ENCODE measurements at regions not wholly inside any gene's neighbourhood (a gene's known extent, or its start where the extent isn't known, plus 50 kb on each side); places are given as distances from the start of the nearest gene placed in this dataset.

- no peak for TF ChIP-seq ZFP90 (CRISPR knock-in tag; IDR thresholded peaks at IDR 0.05; ENCODE audit: borderline replicate concordance)
- TF ChIP-seq HNRNPH1 (optimal IDR thresholded peaks at IDR 0.05; ENCODE audit: low read depth, low read length), result no peak
- no peak for TF ChIP-seq RARA (CRISPR knock-in tag; IDR thresholded peaks at IDR 0.05)
- TF ChIP-seq NCOA1 (CRISPR knock-in tag; IDR thresholded peaks at IDR 0.05), result no peak
- TF ChIP-seq TSC22D2 (CRISPR knock-in tag; IDR thresholded peaks at IDR 0.05; ENCODE audit: borderline replicate concordance), result no peak
- TF ChIP-seq ZNF251 (CRISPR knock-in tag; IDR thresholded peaks at IDR 0.05), result no peak
- no peak for TF ChIP-seq ZXDC (CRISPR knock-in tag; IDR thresholded peaks at IDR 0.05)
These were observed 129.6 kb upstream of the NMUR2 start (continued) for GRCh38 chr5:152534641-152535040.

GRCh38 chr5:152542741-152543140 lies 137.7 kb upstream of the NMUR2 start:
- Histone ChIP-seq H3K79me2 (ENCODE audit: insufficient read depth, low read length) (no peaks in the 10 kb centered on the region), H3K9ac (ENCODE audit: insufficient read depth, low read depth, low read length) (no peak overlapping the region), H4K20me1 (ENCODE audit: insufficient read depth, low read length) (no peaks in the 10 kb centered on the region), H3K4me2 (ENCODE audit: low read depth, low read length) (no peak overlapping the region), H2AFZ (ENCODE audit: low read length) (no peak overlapping the region), H3K27me3 (ENCODE audit: control insufficient read depth in 1 of 2, insufficient read depth in 2 of 2, low read length in 2 of 2) (no peaks in the 10 kb centered on the region), H3K9me3 (ENCODE audit: low read length) (no peaks in the 10 kb centered on the region), H3K27ac (ENCODE audit: extremely low read length, insufficient read depth, low read length) (no peak overlapping the region), H3K4me1 (ENCODE audit: insufficient read depth, low read length) (no peaks in the 10 kb centered on the region), H3K36me3 (replicated peaks in 1 of 2; ENCODE audit: control insufficient read depth in 1 of 2, insufficient read depth in 2 of 2, low read length in 2 of 2) (no peaks in the 10 kb centered on the region), H3K4me3 (replicated peaks in 1 of 3; ENCODE audit: insufficient read depth in 1 of 3, low read depth in 2 of 3, low read length in 3 of 3) (no peak overlapping the region)
- WGBS (ENCODE audit: low lambda C conversion rate), result 6% methylated on average over 3 of the region's 3 CpGs
- no TSS peak for BruUV-seq (replicated peaks)
- ChIA-PET CTCF (ENCODE audit: low intra/inter-chr PET ratio, low total read pairs) (no interaction called here), POLR2A (no interaction called here)
- DNase-seq (ENCODE audit: low spot score) (no peak), FAIRE-seq (no peak), ATAC-seq (no peak)
- in situ Hi-C loops (cut with HindIII; ENCODE audit: extremely low pct_ligation_motif_present, low pct_unique_long_range_greater_than_20kb) (loop anchor here (25.0 kb wide), 1 partner anchor 1620 kb away; no protein-coding TSS in a partner anchor), intact Hi-C loops (cut with micrococcal nuclease; ENCODE audit: unreplicated experiment) (no loop called here)
- peak; percentile 93 for TF ChIP-seq MIER2 (CRISPR knock-in tag; IDR thresholded peaks at IDR 0.05)
- TF ChIP-seq ZFP90 (CRISPR knock-in tag; IDR thresholded peaks at IDR 0.05; ENCODE audit: borderline replicate concordance), result no peak
- no peak for TF ChIP-seq MIER3 (CRISPR knock-in tag; IDR thresholded peaks at IDR 0.05; ENCODE audit: borderline replicate concordance)
- peak; percentile 57 to 93 for TF ChIP-seq REST (IDR thresholded peaks at IDR 0.05; ENCODE audit: borderline replicate concordance in 1 of 2, low read depth in 1 of 2, low read length in 2 of 2)
- TF ChIP-seq SSRP1 (CRISPR knock-in tag; IDR thresholded peaks at IDR 0.05), result no peak
- TF ChIP-seq ATF4 (CRISPR knock-in tag; IDR thresholded peaks at IDR 0.05), result no peak
- TF ChIP-seq AKAP8 (CRISPR knock-in tag; IDR thresholded peaks at IDR 0.05), result no peak
